ENCODE measurements at regions not wholly inside any gene's neighbourhood (a gene's known extent, or its start where the extent isn't known, plus 50 kb on each side); places are given as distances from the start of the nearest gene placed in this dataset.
"Not testable (repeated sequence)": the region's sequence is repeated elsewhere in the genome, so short reads cannot be mapped to it uniquely, and the experiment has no call there.

DNA sequence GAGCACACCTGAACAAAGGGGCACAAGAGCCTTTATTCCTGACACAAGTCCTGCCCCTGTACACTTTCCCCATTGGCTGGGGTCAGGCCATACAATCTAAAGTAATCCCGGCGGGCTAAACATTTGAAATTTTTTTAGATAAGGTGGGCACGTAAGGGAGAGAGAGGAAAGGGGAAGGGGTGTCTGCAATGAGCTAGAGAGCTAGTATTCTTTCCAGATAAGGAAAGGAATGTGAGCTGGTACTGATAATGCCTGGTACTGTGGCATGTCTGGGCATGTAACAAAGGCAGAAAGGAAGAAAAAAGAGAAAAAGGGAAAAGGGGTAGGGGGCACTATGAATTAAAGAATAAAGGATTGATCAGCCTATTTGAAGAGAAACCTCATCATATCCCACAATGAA lies 212.0 kb upstream of the FKBP1C start:
- TF ChIP-seq, protein P1, sequence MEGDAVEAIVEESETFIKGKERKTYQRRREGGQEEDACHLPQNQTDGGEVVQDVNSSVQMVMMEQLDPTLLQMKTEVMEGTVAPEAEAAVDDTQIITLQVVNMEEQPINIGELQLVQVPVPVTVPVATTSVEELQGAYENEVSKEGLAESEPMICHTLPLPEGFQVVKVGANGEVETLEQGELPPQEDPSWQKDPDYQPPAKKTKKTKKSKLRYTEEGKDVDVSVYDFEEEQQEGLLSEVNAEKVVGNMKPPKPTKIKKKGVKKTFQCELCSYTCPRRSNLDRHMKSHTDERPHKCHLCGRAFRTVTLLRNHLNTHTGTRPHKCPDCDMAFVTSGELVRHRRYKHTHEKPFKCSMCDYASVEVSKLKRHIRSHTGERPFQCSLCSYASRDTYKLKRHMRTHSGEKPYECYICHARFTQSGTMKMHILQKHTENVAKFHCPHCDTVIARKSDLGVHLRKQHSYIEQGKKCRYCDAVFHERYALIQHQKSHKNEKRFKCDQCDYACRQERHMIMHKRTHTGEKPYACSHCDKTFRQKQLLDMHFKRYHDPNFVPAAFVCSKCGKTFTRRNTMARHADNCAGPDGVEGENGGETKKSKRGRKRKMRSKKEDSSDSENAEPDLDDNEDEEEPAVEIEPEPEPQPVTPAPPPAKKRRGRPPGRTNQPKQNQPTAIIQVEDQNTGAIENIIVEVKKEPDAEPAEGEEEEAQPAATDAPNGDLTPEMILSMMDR (conservative IDR thresholded peaks at IDR 0.05), result not testable (repeated sequence)
- not testable (repeated sequence) for TF ChIP-seq ZFX (IDR thresholded peaks at IDR 0.05)

All from C4-2B (cell line).